Ovary (tissue), 7 donors: ENCODE measurements at regions not wholly inside any gene's neighbourhood (a gene's known extent, or its start where the extent isn't known, plus 50 kb on each side); places are given as distances from the start of the nearest gene placed in this dataset.

ENCODE experiments used
- DNase-seq, 5 donors: peaks; one replicate each; pipeline ENCODE4 v3.0.0-alpha.2; 2019 to 2020
- H3K27ac ChIP-seq, 2 donors: fragments of 200-600 bp; one replicate each; pipeline versions ENCODE4 v1.5.1 to v1.8.0; 2019 to 2022
- H3K27me3 ChIP-seq: fragments of 200-600 bp; one replicate; pipeline ENCODE4 v1.8.0; 2022
- H3K36me3 ChIP-seq: fragments of 200-600 bp; sonication (generic); one replicate; pipeline ENCODE4 v1.5.1; 2019
- H3K4me1 ChIP-seq: one replicate; pipeline ENCODE4 v1.8.1; 2013; ENCODE audit warnings: mild to moderate bottlenecking, moderate library complexity; ENCODE audit not compliant: insufficient read depth
- H3K4me3 ChIP-seq: fragments of 200-600 bp; sonication (generic); one replicate; pipeline ENCODE4 v1.5.1; 2017
- H3K9me3 ChIP-seq, 2 donors: fragments of 200-600 bp in 1 of 2; sonication (generic) in 1 of 2; one replicate each; pipeline versions ENCODE4 v1.5.1 to v1.8.1; 2013 to 2019; ENCODE audit warnings: mild to moderate bottlenecking in 1 of 2, moderate library complexity in 1 of 2
- CTCF ChIP-seq, 3 donors: fragments of 450-650 bp in 2 of 3; fragments of 200-600 bp in 1 of 3; IDR thresholded peaks; one replicate each; pipeline versions ENCODE4 v1.5.1 to v1.8.0; 2016 to 2022; ENCODE audit warnings: antibody characterized with exemption in 3 of 3, mild to moderate bottlenecking in 1 of 3
- EP300 ChIP-seq: sonication (generic); formaldehyde crosslinking; IDR thresholded peaks from one replicate; pipeline ENCODE4 v1.6.1; 2017; ENCODE audit warnings: antibody characterized with exemption
- POLR2A ChIP-seq: fragments of 450-650 bp; IDR thresholded peaks from one replicate; pipeline ENCODE4 v1.6.1; 2017; ENCODE audit warnings: antibody characterized with exemption, mild to moderate bottlenecking, moderate library complexity
- WGBS, 3 donors: extraction: QIAGEN DNeasy Blood & Tissue Kit in 1 of 3; methylation state at CpG; one replicate each; pipeline versions ENCODE4 v1.1.5 to v1.1.7; 2013 to 2017; 5-methylcytosine and 5-hydroxymethylcytosine counted together
- intact Hi-C, 4 donors: fragments of 100-400 bp; cut with DNase I; formaldehyde crosslinking; loops; one replicate each; pipeline versions ENCODE4 v1.11.0 to v1.15.1; 2022 to 2023
- donor health status: DM: no; HTN: no; CAD: no; lungs with moderate emphysema.
- donor health status: DM: no; HTN: no; CAD: no.
- donor health status: Bipolar disorder and iron deficiency.
- donor health status: DM: no; HTN: no; CAD: no.
- donor health status: DM: yes; HTN: yes; CAD: no.

DNA sequence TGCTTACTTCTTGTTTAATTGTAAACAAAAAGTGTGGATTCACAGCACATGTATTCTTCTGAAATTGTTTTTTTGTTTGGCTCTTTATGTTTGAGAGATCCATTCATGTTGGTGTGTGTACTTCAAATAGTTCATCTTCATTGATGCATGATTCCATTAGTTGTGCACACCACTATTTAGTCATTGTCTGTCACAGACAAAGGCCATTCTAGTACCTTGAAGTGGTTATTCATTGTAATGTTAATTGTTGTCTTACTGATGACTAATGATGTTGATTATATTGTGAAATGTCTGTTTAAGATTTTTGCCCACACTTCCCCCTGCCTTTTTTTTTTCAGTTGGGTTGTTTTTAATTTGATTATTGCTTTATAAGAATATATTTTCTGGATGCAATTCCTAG, 391.3 kb downstream of the DIRAS2 start:
- Histone ChIP-seq H3K36me3 (no peaks in the 10 kb centered on the region), H3K4me3 (no peak overlapping the region)
- TF ChIP-seq CTCF (IDR thresholded peaks at IDR 0.05) (no peak), EP300 (no peak), POLR2A (no peak)

DNA sequence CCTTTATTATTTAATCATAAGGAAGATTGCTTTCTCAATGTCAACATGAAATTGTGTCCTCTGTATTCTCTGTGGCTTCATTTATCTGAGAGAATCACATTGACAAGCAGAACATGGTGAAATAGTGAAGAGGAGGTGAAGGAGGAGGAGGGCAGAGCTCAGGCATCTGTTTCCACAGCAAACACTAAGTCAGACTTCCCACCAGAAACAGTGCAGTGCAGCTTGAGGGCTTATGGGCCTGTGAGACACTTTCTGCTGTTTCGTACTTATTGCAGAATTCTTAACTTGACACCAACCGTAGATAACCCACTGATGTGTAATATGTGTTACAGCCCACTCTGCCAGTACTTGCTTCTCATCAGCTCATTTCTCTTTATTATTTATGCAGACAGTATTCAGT, 386.3 kb downstream of the DIRAS2 start:
- Histone ChIP-seq H3K27me3 (no peaks in the 10 kb centered on the region), H3K9me3 (no peaks in the 10 kb centered on the region), H3K4me1 (no peaks in the 10 kb centered on the region), H3K4me3 (no peak overlapping the region), H3K27ac (no peak overlapping the region), H3K36me3 (no peaks in the 10 kb centered on the region)
- intact Hi-C loops: no loop called here
- no peak for TF ChIP-seq EP300
- TF ChIP-seq CTCF (IDR thresholded peaks at IDR 0.05): no peak
- TF ChIP-seq POLR2A: no peak
- DNase-seq: no peak
- 37 to 48% (median 46%) methylated on average over 2 of the region's 2 CpGs for WGBS, 3 donors

More for the DNA sequence above, 391.3 kb downstream of the DIRAS2 start:
- no peaks in the 10 kb centered on the region for H3K27me3 ChIP-seq
- DNase-seq: no peak
- no peaks in the 10 kb centered on the region for H3K4me1 ChIP-seq
- no peaks in the 10 kb centered on the region for H3K9me3 ChIP-seq
- H3K27ac ChIP-seq: no peak overlapping the region
- intact Hi-C loops: no loop called here

GRCh38 chr9:90259311-90260246, 383.0 kb downstream of the DIRAS2 start:
- H3K9me3 ChIP-seq: peaks cover 0 to 4% of the 10 kb centered on the region in 2 donors
- 70 to 79% (median 75%) methylated on average over 7 of the region's 7 CpGs for WGBS, 3 donors
- no peak for DNase-seq
- H3K27ac ChIP-seq: no peak overlapping the region
- H3K27me3 ChIP-seq: no peaks in the 10 kb centered on the region
- no peak for TF ChIP-seq POLR2A
- no peak for TF ChIP-seq CTCF (IDR thresholded peaks at IDR 0.05)
- no peak for TF ChIP-seq EP300
- H3K4me3 ChIP-seq: no peak overlapping the region
- no peaks in the 10 kb centered on the region for H3K36me3 ChIP-seq
- intact Hi-C loops: no loop called here
- no peaks in the 10 kb centered on the region for H3K4me1 ChIP-seq

DNA sequence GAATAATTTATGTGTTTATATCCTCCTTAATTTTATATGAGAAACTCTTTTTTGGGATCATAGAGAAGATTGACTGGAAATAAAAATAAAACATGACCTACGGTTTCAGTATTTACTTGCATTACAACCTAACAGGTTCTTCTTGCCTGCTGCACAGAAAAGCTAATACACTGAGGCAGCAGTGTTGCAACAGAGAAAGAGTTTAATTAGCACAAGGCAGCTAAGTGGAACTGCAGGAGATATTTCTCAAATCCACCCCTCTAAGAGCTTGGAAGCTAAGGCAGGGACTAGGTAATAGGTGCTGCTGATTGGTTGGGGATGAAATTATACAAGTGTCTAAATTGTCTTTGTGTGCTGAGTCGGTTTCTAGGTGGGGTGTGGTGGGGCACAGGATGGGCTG, 380.9 kb downstream of the DIRAS2 start:
- H3K9me3 ChIP-seq: peaks cover 0 to 4% of the 10 kb centered on the region in 2 donors
- DNase-seq: no peak
- H3K36me3 ChIP-seq: no peaks in the 10 kb centered on the region
- no peaks in the 10 kb centered on the region for H3K4me1 ChIP-seq
- no peaks in the 10 kb centered on the region for H3K27me3 ChIP-seq
- H3K4me3 ChIP-seq: no peak overlapping the region
- TF ChIP-seq POLR2A (no peak), EP300 (no peak), CTCF (IDR thresholded peaks at IDR 0.05) (no peak)
- intact Hi-C loops: no loop called here
- no peak overlapping the region for H3K27ac ChIP-seq
- 78 to 89% (median 79%) methylated on average over 2 of the region's 2 CpGs for WGBS, 3 donors
